ENCODE measurements at regions not wholly inside any gene's neighbourhood (a gene's known extent, or its start where the extent isn't known, plus 50 kb on each side); places are given as distances from the start of the nearest gene placed in this dataset.
"Not testable (repeated sequence)": the region's sequence is repeated elsewhere in the genome, so short reads cannot be mapped to it uniquely, and the experiment has no call there.

DNA sequence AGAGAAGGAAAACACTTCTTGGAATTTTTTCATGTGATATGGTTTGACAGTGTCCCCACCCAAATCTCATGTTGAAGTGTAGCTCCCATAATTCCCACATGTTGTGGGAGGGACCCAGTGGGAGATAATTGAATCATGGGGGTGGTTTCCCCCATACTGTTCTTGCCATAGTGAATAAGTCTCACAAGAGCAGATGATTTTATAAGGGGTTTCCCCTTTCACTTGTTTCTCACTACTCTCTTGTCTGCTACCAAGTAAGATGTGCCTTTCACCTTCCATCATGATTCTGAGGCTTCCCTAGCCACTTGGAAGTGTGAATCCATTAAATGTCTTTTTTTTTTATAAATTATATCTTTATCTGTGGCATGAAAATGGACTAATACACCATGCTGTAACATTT is 250.7 kb downstream of the LPIN1 start:
- no peak for DNase-seq

- peak; percentile 5 for DNase-seq
These were observed 251.8 kb downstream of the LPIN1 start for GRCh38 chr2:11998218-11998617.

- DNase-seq = no peak
These were observed 252.4 kb downstream of the LPIN1 start for GRCh38 chr2:11998626-11999378.

GRCh38 chr2:12001621-12002020 is 255.2 kb downstream of the LPIN1 start:
- no peak for DNase-seq

DNA sequence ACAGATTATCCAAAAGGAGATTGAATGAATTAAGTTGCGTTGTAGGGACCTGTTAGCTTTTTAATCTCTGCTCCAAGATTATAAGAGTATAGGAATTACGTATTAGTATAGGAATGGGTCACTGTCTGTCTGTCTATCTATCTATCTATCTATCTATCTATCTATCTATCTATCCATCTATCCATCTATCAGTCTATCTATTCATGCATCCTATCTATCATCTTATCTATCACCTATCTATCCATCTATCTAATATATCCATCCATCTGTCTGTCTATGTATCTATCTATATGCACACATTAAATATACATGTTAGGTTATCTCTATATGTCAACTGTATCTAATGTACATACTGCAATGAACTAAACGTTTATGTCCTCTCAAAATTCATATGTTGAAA is 255.8 kb downstream of the LPIN1 start:
- DNase-seq = no peak

- no peak for DNase-seq
These were observed 258.3 kb downstream of the LPIN1 start for GRCh38 chr2:12004713-12005112.

DNA sequence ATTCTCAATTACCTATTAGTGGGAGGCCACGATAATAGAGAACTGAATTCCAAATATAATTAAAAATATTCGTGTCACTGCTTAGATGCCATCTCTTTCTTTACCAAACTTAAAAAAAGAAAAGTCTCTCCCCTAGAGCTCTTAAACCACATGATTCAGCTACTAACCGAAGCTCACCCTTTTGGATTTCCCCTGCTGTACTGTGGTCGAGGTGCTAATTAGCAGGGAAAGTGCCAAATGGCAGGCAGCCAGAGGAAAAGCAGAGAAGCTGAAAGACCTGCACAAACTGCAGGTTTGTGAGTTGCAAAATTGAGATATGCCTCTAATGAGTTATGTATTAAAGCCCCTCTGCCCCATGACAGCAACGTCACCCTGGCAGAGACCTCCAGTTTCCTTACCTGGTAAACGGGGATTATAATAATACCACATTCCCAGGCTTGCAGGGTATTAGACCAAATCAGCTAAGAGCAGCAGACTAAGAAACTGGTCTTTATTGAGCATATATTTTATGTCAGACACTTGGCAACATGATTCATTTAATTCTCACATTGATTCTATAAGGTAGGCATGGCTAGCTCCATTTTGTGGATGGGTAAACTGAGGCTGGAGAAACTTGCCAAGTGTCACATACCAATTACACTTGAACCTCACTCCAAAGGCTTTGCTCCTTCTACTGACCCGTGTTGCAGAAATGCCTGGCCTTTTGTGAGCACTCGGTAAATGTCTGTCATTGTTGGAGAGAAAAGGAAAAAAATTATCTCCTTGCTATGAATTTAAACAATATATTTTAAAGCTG is 259.7 kb downstream of the LPIN1 start:
- peak; percentile 80 for DNase-seq

- DNase-seq = no peak
These were observed 260.4 kb downstream of the LPIN1 start for GRCh38 chr2:12006850-12007249.

DNA sequence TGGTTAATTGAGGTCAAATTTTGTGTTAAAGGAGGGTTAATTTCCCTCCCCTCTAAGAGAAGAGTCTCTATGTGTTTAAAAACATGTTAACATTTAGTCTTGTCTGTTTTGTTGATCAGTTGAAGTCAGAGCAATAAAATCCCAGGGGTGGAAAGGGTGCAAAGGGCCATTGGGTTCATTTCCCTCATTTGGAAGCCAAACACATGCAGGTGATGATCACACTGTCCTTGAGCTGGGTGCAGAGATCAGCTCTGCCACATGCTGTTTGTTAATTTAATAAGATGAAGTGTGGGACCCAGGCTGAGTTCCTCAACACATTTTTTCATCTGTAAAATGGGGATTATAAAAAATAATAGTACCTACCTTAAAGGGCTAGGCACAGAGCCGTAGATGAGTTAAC is 260.9 kb downstream of the LPIN1 start:
- DNase-seq = no peak

GRCh38 chr2:12008425-12009061 is 262.1 kb downstream of the LPIN1 start:
- DNase-seq = no peak

DNA sequence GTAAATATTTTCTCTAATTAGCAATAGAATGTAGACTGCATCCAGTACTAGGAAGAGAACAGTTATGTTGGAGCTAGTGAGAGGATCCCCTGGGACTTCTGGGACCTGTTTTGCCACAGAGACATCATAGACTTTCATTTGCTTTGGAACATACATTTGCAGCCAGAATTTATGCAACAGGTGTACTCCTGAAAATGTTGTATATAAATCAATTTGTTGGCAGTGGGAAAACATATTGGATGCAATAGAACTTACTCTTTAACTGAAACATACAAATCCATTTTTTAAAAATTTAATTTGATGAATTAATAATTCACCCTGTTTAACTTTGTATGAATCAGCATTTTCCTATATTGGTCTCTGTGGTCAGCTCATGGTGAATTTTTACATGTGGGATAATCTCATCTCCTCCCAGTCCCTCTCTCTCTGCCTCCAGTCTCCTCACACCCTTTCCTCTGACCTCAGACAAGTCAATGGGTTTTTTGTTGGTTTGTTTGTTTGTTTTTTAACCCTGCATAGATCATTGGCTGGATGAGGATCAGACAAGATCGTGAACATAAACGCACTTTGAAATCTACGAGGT is 263.0 kb downstream of the LPIN1 start:
- no peak for DNase-seq

- DNase-seq = no peak
These were observed 263.6 kb downstream of the LPIN1 start for GRCh38 chr2:12010059-12010458.

DNA sequence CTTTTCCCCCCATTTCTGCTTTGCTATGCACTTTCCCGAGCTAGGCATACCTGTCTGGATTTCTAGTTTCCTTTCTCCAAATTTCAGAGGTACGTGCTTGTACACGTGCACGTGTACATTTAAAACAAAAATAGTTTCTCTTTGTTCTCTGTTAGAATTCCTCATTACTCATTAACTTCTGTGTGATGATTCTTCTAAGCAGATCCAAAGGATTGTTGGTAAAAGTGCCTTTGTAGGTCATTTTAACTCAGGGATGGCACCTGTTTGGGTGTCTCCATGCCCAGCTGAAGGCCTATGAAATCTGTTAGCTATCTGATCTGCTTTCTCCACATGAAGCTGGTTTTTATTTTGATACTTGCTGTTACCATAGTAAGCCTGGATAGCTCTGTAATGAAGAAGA is 264.3 kb downstream of the LPIN1 start:
- no peak for DNase-seq

DNA sequence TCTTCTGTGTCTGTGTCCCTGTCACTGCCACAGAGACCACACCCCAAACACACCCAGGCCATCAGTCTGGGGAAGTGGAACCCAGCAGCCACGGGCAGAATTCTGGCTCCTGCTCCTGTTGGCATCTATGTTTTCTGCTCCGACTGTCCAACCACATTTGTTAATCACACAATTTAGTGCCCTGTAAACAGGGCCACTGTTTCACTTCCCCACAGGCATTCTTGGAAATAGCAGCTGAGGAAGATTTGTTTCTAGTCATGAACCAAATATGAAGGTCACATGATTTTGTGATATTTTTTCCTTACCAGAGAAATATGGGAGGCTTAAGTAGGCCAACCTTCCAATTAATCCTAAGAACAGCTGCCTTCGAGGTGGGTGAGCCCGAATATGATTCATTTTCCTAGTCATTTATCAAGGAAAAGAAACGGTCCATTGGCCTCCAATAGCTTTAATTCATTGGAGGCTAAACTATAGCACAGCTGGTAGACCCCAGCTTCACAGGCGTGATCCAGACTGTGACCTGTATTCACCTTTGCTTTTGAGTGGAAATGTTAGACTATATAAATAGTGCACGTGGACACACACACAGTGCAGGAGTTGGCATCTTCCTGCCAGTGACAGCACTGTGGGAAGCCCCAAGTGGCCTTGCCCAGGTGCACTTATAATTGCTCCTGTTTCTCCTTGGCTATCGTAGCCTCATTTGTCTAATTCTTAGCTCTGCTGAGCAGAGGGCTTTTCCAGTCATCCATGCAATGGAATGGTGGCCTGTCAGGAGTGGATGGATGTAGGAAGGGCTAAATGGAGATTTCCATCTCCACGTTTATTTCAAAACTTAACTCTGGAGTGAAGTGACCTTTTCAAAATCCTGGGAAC is 267.9 kb downstream of the LPIN1 start:
- DNase-seq = no peak

DNA sequence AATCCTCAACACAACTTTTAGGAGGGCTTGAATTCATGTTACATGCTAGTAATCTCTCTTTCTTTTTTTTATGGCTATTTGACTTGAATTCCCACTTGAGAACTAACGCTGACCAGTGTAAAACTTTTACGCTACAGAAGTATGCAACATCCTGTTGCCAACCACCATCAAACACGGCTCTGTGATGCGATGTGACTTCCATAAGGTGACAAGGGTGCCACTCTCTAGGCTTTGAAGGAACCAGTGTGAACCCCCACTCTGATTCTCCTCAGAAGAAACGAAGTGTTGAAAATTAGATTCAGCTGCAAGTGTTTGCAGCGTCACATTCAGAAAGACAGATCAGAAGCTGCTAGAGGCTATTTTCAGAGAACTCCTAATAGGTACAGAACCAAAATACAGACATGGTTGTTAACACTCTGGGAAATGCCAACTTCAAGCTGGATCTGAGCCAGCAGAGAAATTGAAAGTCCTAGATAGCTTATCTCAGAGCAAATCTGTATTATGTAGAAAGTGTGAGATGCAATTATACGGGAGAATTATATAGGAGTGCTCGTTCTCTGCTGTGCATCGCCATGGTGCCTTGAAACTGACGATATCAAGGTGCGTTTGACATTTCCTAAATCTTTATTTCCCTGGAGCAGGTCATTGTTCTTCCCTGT is 271.2 kb downstream of the LPIN1 start:
- DNase-seq = no peak

DNA sequence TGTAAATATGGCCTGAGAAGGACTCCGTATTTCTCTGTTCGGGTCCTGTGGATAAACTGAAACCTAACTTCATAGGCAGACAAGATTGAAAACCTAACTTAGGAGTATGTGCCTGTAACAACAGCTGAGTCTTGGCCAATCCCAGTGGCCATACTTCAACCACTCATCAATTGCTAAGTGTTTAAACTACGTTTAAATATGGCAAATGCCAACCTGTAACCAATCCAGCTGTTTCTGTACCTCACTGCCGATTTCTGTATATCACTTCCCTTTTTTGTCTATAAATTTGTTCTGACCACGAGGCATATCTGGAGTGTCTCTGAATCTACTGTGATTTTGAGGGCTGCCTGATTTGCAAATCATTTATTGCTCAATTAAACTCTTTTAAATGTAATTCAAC is 272.3 kb downstream of the LPIN1 start:
- DNase-seq = not testable (repeated sequence)

DNA sequence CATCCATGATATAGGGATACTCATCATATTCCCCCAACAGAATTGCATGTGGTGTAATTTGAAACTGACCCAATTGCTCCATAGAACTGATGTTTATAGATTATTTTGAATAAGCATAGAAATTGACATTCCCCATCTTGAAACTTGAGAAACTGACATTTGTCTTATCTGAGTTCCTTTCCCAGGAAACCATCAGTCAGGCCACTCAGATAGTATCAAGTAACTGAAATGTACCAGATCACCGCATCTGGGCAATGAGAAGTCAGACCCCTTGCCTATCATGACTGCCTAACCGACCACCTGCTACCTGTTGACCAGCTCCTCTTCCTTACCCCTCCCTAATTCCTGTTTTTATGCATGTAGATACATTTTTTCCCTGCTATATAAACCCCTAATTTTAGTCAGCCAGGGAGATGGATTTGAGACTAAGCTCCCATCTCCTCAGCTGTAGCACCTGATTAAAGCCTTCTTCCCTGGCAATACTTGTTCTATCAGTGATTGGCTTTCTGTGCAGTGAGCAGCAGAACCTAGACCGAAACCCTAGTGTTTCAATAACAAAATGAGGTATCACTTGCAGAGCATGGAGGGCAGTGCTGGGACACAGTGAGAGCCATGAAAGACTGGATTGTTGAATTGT is 274.5 kb downstream of the LPIN1 start:
- no peak for DNase-seq

DNA sequence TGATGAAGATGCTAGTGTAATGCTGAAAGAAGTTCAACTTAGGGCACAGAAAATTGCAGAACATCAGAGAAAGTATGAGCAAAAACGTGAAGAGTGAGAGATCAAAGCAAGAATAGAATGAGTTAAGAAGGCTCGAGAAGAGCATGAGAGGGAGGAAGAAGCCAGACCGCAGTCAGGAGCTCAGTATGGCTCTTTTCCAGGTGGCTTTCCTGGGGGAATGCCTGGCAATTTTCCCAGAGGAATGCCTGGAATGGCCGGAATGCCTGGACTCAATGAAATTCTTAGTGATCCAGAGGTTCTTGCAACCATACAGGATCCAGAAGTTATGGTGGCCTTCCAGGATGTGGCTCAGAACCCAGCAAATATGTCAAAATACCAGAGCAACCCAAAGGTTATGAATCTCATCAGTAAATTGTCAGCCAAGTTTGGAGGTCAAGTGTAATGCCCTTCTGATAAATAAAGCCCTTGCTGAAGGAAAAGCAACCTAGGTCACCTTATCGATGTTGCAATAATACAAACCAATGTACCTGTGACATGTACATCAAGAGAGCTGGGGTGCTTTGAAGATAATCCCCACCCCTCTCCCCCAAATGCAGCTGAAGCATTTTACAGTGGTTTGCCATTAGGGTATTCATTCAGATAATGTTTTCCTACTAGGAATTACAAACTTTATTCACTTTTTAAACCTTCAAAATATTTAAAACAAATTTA is 277.9 kb downstream of the LPIN1 start:
- not testable (repeated sequence) for DNase-seq

DNA sequence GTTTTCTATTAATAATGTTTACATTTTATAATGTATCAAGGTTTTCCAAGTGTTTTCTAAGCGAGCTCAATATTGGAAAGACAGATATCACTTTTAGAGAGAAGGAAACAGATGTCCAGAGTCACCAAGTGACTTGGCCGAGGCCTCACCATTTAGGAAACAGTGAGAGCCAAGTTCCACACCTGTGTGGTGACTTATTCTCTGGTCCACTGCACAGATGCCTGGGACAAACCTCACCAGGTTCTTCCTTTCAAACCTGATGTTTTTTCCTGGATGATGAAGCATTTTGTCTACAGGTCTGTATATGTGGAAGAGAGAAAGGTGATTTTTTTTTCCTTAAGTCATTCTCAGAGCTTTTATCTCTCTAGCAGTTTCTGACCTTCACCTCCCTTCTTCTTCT is 280.7 kb downstream of the LPIN1 start:
- DNase-seq = no peak

DNA sequence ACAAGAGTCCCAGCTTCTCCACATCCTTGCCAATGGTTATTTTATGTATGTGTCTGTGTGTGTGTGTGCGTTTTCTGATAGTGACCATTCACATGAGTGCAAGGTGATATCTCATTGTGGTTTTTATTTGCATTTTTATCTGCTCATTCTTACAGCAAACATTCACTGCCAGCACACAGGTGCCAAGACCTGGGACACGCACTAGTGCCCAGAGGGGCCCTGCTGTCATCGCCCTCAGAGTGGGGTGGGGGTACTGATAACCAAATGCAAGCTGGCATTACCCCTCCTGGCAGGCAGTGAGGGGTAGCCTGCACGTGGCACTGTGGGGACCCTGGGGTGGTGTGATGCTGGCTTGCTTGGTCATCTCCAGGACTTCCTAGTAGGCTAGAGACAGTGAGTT is 285.4 kb downstream of the LPIN1 start:
- no peak for DNase-seq

- no peak for DNase-seq
These were observed 286.0 kb downstream of the LPIN1 start for GRCh38 chr2:12032398-12032797.

All from activated CD4-positive, alpha-beta T cell treated with anti-CD3 and anti-CD28 coated beads for 48 hours (primary cell).